Skin epidermis (tissue), 12 donors: ENCODE measurements at regions not wholly inside any gene's neighbourhood (a gene's known extent, or its start where the extent isn't known, plus 50 kb on each side); places are given as distances from the start of the nearest gene placed in this dataset.
A peak's percentile ranks its signal among the peaks of the same experiment; 100 is the strongest.

Source experiments
- H3K27ac ChIP-seq, 21 experiments: fragments of 200-600 bp; sonication (generic) in 11 of 21; one replicate each; pipeline ENCODE4 v1.5.0; 2020; ENCODE audit warnings: mild to moderate bottlenecking in 3 of 21, inconsistent platforms in 2 of 21, moderate library complexity in 2 of 21
- H3K4me3 ChIP-seq, 7 experiments: fragments of 200-600 bp; sonication (generic) in 2 of 7; one replicate each; pipeline ENCODE4 v1.5.0; 2020; ENCODE audit warnings: inconsistent platforms in 2 of 7, mild to moderate bottlenecking in 2 of 7, moderate library complexity in 1 of 7

- Histone ChIP-seq H3K4me3 (no peak overlapping the region), H3K27ac (no peak overlapping the region)
These were observed 170.7 kb downstream of the CDC5L start for GRCh38 chr6:44558024-44558831.

- no peak overlapping the region for H3K27ac ChIP-seq
- no peak overlapping the region for H3K4me3 ChIP-seq
These were observed 171.3 kb downstream of the CDC5L start for GRCh38 chr6:44558832-44559251.

- Histone ChIP-seq H3K4me3 (no peak overlapping the region), H3K27ac (no peak overlapping the region)
These were observed 172.2 kb downstream of the CDC5L start for GRCh38 chr6:44559486-44560270.

DNA sequence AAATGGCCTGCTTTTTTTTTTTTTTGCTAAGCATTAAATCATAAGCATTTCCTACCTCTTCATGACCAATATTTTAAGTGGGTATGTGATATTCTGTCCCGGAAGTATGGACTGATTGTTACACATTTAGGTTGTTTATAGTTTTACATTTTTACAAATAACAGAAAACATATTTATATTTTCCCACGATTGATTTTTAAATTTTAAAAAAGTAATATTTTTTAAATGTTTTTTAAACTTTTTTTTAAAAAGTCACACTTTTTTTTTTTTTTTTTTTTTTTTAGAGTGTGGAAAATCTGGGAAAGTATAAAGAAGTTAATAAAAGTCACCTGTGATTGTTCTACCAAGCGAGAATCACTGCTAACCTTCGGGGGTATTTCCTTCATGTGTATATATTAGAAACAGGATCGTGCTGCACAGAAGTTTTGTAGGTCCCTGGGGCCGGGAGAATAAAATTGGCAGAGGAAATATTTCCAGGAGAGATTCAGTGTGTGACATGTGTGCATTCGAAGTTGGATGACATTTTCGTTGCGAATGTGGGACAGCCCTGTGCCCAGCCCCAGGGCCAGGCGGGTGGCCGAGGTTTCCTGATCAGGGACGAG, 173.1 kb downstream of the CDC5L start:
- Histone ChIP-seq H3K27ac (no peak overlapping the region), H3K4me3 (no peak overlapping the region)

DNA sequence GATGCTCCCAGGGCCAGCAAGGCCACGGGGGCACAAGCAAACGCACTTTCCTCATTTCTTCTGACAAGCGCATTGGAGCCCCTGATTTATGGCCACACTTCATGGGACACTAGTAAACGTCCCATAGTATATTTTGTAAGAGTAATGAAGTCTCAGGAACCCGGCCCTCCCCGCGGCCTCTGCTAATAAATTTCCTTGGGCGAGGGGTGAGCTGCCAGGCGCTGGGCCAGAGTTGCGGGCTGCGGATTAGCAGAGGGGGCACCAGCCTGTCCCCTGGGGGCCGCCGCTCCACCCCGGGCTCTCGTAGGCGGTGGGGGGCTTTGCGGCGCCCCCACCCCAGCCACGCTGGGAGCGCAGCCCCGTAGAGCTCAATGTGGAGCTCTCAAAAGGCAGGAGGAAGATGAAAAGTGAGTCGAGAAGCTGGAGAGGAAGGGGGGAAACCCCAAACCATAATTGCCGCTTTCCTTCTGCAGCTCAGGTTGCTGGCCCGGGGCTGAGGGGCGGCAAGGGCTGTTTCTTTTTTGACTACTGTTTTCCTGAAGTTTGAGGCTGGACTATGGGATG, 173.6 kb downstream of the CDC5L start:
- H3K27ac ChIP-seq: no peak overlapping the region
- H3K4me3 ChIP-seq: no peak overlapping the region

DNA sequence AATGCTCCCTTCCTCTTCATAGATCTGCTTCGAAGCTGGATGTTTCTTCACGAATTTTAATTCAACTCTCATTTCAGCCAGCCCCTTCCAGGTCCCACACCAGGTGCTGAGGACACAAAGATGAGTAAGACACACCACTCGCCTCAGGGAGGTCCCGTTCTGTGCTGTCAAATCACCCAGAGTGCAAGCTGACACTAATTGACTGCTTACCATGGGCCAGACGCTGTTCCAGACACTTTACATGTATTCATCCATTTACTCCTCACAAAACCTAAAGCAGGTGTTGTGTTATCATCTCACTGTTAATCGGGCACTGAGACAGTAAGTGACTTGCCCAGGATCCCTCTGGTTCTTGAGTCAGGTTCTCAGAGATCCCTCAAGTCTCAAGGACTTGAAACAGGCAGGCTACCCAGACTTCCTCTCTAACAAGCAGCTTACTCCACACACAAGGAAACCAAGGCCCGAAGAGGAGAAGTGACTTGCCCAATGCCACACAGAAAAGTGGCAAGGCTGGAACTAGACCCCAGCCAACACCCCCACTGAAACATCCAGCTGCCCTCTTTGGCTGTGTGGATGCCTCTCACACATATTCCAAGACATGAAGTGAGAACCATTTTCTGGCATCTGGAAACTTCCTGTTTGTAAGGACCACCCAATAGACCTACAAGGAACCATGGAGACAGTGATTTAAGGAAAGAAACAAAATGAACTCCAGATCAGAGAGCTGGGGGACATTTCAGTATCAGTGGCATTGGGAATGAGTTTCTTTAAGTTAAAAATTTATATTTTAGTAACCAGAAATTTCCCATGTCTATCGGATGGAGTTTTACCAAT, 174.5 kb downstream of the CDC5L start:
- Histone ChIP-seq H3K4me3 (no peak overlapping the region), H3K27ac (no peak overlapping the region)

DNA sequence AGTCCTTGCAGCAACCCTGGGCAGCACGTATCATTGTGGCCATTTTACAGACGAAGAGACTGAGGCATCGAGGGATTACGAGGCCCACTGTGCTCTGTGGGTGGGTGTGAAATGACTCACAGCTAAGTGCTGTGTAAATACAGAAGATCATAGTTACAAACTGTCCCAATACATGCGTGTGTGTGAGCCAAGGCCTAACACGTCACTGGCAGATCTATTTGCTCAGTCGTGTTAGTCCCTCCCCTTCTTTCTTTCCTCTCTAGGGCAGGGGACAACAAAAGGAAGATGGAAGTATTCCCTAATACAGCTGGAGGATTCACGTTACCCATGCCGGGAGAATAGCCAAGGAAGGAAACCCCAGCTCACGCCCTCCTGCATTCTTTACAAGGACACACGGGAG, 175.9 kb downstream of the CDC5L start:
- Histone ChIP-seq H3K27ac (no peak overlapping the region), H3K4me3 (no peak overlapping the region)

- no peak overlapping the region for H3K4me3 ChIP-seq
These were observed 177.5 kb downstream of the CDC5L start for GRCh38 chr6:44564906-44565524.

GRCh38 chr6:44567406-44567805, 179.9 kb downstream of the CDC5L start:
- no peak overlapping the region for H3K27ac ChIP-seq
- H3K4me3 ChIP-seq: no peak overlapping the region

More at GRCh38 chr6:44564906-44565524, 177.5 kb downstream of the CDC5L start:
- H3K27ac ChIP-seq: no peak overlapping the region

- H3K27ac ChIP-seq: no peak overlapping the region
These were observed 181.6 kb downstream of the CDC5L start for GRCh38 chr6:44569131-44569530.

GRCh38 chr6:44569931-44570385, 182.5 kb downstream of the CDC5L start:
- Histone ChIP-seq H3K27ac (peak overlapping the region in 7 of 21 experiments; percentile 0 to 54 (median 35)), H3K4me3 (no peak overlapping the region)

More at GRCh38 chr6:44569131-44569530, 181.6 kb downstream of the CDC5L start:
- H3K4me3 ChIP-seq: no peak overlapping the region

- Histone ChIP-seq H3K27ac (no peak overlapping the region), H3K4me3 (no peak overlapping the region)
These were observed 184.0 kb downstream of the CDC5L start for GRCh38 chr6:44571510-44571909.

GRCh38 chr6:44572346-44572745, 184.8 kb downstream of the CDC5L start:
- Histone ChIP-seq H3K27ac (no peak overlapping the region), H3K4me3 (no peak overlapping the region)

- Histone ChIP-seq H3K4me3 (no peak overlapping the region), H3K27ac (peak overlapping the region in 1 of 21 experiments; percentile 41)
These were observed 188.1 kb downstream of the CDC5L start for GRCh38 chr6:44575644-44576043.

DNA sequence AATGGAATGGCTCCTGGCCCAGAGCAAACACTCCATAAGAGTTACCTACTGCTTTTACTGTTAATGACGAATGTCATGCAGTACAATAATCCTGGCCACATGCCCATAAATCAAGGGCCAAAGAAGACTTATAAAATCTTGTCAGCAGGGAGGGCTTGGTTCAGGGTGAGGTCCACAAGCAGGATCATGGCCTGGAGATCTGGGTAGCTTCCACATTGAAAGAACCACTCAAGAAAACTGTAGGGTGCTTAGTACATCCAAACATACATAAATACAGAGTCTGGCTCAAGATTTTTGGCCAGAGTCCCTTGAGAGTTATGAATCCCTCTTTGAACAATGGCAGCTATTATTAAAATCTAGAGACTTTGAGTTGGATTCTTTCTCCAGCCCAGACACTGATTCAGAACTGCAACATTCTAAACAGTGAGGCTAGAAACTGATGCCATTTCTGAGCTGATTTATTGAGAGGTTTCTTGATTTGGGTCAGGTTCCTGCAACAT, 188.7 kb downstream of the CDC5L start:
- Histone ChIP-seq H3K27ac (peak overlapping the region in 1 of 21 experiments; percentile 41), H3K4me3 (no peak overlapping the region)

GRCh38 chr6:44580901-44581300, 193.4 kb downstream of the CDC5L start:
- Histone ChIP-seq H3K4me3 (no peak overlapping the region), H3K27ac (no peak overlapping the region)

GRCh38 chr6:44582930-44583329, 195.4 kb downstream of the CDC5L start:
- no peak overlapping the region for H3K4me3 ChIP-seq
- no peak overlapping the region for H3K27ac ChIP-seq

GRCh38 chr6:44590471-44590870, 203.0 kb downstream of the CDC5L start:
- H3K27ac ChIP-seq: no peak overlapping the region
- H3K4me3 ChIP-seq: no peak overlapping the region

DNA sequence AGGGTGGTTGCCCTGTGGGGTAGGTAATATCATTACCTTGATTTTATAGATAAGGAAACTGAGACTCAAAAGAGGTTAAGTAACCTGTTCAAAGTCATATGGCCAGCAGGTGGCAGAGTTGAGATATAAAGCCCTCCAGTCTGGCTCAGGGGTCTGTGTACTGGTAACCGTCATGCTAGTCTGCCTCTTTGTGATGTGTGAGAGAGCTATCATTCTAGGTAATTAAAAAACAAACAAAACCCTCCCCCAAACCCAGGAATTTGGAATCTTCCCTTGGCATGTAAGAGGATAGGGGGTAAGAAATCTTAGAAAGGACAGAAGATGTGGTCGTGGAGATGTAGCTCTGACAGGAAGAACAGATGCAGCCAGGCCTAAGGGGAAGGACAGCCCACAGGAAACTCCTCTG, 206.0 kb downstream of the CDC5L start:
- Histone ChIP-seq H3K4me3 (no peak overlapping the region), H3K27ac (no peak overlapping the region)
